ENCODE measurements at regions not wholly inside any gene's neighbourhood (a gene's known extent, or its start where the extent isn't known, plus 50 kb on each side); places are given as distances from the start of the nearest gene placed in this dataset.

DNA sequence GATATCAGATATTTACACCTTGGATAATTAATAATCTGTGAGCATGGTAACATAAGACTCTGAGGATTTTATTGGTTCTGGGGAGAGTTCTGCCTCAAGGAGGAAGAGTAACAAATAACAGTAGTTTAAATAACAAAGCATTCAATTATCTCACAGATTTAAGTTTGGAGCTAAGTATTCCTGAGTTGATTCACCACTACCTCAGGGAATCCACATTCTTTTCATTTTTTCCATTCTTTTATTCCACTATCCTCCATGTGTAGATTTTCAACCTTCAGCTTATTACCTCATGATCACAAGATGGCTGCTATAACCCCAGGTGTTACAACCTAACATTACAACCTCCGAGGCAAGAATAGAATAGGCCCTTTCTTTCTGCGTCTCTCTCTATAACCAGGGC, 252.2 kb upstream of the TOX3 start:
- no peak overlapping the region for H3K4me3 ChIP-seq
- no peak for DNase-seq (ENCODE audit: low spot score)
- H3K27me3 ChIP-seq = no peaks in the 10 kb centered on the region
- no peaks in the 10 kb centered on the region for H3K4me1 ChIP-seq
- TF ChIP-seq, protein P1, sequence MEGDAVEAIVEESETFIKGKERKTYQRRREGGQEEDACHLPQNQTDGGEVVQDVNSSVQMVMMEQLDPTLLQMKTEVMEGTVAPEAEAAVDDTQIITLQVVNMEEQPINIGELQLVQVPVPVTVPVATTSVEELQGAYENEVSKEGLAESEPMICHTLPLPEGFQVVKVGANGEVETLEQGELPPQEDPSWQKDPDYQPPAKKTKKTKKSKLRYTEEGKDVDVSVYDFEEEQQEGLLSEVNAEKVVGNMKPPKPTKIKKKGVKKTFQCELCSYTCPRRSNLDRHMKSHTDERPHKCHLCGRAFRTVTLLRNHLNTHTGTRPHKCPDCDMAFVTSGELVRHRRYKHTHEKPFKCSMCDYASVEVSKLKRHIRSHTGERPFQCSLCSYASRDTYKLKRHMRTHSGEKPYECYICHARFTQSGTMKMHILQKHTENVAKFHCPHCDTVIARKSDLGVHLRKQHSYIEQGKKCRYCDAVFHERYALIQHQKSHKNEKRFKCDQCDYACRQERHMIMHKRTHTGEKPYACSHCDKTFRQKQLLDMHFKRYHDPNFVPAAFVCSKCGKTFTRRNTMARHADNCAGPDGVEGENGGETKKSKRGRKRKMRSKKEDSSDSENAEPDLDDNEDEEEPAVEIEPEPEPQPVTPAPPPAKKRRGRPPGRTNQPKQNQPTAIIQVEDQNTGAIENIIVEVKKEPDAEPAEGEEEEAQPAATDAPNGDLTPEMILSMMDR (IDR thresholded peaks at IDR 0.05) = no peak
- H3K9me3 ChIP-seq = no peaks in the 10 kb centered on the region
- H3K36me3 ChIP-seq = no peaks in the 10 kb centered on the region
- H3K27ac ChIP-seq = no peak overlapping the region

DNA sequence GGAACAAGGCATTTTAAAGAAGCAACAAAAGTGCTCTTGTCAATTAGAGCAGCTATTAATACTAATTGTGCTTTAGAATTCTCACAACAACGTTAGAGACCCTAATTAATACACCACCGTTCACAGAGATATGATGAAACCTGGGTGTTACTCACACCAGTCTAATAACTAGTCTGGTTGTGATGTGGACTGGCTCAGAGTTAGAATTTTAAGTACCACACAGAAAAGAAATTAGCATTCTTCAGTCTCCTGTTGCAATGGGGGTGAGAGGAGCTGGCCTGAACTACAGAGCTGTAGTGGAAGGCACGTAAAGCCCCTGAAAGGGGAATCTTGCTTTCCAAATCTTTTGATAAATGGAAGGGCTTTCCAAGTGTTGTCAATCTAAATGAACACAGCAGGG, 240.8 kb upstream of the TOX3 start:
- H3K27me3 ChIP-seq = no peaks in the 10 kb centered on the region
- H3K36me3 ChIP-seq = no peaks in the 10 kb centered on the region
- H3K9me3 ChIP-seq = no peaks in the 10 kb centered on the region
- no peak overlapping the region for H3K27ac ChIP-seq
- no peak for DNase-seq (ENCODE audit: low spot score)
- no peak overlapping the region for H3K4me3 ChIP-seq
- no peaks in the 10 kb centered on the region for H3K4me1 ChIP-seq
- TF ChIP-seq, protein P1 (IDR thresholded peaks at IDR 0.05) = no peak

DNA sequence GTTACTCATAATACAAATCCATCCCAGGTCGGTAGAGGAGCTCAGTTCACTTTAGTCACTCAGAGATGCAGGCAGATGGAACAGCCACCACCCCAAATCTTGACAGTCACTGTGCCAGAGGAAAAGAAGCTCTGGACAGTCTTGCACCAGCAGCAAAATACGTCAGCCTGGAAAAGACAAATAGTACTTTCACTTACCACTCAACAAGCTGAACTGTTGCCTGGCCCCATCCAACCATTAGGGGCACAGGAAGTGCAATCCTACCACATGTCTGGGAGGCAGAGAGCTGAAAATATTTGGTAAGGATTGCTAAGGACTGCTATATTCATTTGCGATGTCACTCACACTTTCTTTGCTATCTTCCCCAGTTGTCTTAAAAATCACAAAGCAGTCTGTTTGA, 239.1 kb upstream of the TOX3 start:
- H3K27ac ChIP-seq = no peak overlapping the region
- H3K27me3 ChIP-seq = no peaks in the 10 kb centered on the region
- no peaks in the 10 kb centered on the region for H3K36me3 ChIP-seq
- H3K4me1 ChIP-seq = no peaks in the 10 kb centered on the region
- TF ChIP-seq, protein P1 (IDR thresholded peaks at IDR 0.05) = no peak
- no peak overlapping the region for H3K4me3 ChIP-seq
- DNase-seq (ENCODE audit: low spot score) = no peak
- H3K9me3 ChIP-seq = no peaks in the 10 kb centered on the region

DNA sequence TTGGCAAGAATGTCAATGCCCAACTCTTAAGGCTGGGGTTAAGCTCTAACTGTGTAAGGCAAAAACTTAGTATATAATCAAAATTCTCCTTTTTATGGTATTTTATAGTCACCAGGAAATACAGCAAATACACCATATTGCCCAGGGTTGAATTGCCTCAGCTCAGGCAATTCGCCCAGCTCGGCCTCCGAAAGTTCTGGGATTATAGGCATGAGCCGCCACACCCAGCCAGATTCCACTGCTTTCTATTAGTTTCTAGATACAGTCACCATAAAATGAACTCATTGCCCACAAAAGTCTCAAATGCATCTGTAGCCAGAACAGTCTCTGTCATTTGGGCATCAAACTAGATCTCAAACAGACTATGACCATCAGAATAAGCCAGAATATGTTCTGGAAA, 238.7 kb upstream of the TOX3 start:
- no peak for DNase-seq (ENCODE audit: low spot score)
- TF ChIP-seq, protein P1 (IDR thresholded peaks at IDR 0.05) = no peak

DNA sequence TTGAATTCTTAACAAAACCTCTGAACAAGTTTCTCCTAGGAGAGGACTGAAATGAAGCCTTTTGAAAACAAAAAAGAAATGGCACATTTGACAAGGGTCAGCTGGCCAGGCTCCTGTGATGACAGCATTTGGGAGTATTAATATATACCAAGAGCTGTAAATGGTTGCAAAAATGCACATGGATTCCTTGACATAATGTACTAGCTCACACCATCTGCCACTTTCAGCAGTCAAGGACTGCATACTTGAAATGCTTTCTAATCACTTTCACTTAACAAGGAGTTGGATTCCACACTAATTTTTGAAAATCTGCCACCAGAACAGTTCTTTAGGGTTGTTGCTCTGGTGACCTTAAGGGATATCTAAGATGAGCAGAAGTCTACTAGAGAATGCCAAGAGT, 236.7 kb upstream of the TOX3 start:
- Histone ChIP-seq H3K36me3 (no peaks in the 10 kb centered on the region), H3K27me3 (no peaks in the 10 kb centered on the region), H3K9me3 (no peaks in the 10 kb centered on the region), H3K4me1 (no peaks in the 10 kb centered on the region), H3K27ac (no peak overlapping the region), H3K4me3 (no peak overlapping the region)
- TF ChIP-seq, protein P1 (IDR thresholded peaks at IDR 0.05) = no peak
- no peak for DNase-seq (ENCODE audit: low spot score)

More for the DNA sequence above, 238.7 kb upstream of the TOX3 start:
- no peak overlapping the region for H3K4me3 ChIP-seq
- H3K4me1 ChIP-seq = no peaks in the 10 kb centered on the region
- H3K9me3 ChIP-seq = no peaks in the 10 kb centered on the region
- no peaks in the 10 kb centered on the region for H3K27me3 ChIP-seq
- no peaks in the 10 kb centered on the region for H3K36me3 ChIP-seq
- H3K27ac ChIP-seq = no peak overlapping the region

DNA sequence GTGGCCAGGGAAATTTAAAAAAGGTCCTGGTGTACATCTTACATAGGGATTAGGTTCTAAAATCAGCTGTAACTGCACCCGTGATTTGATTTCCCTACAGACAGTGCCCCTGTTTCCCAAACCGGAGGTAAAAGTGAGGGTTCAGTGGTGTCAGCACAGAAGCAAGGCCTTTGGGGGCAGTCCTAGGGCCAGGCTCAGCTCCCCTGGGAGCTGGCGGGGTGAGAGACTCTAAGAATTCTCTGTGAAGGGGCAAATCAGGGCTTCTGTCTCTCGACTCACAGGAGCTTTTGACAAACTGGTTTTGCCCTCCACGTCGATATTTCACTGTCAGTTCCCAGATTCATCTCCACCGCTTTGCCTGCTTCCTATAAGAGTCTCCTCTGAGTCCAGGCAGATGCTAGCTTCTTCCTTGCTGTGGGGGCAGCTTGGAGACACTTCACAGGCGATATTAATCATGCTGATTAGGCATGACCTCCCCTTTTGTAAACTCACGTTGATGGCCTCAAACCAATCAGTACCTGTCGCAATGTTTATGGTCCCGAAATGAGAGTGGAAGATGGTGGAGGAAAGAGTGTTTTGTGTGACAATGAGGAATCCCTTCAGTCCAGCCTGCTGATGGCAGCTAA, 234.2 kb upstream of the TOX3 start:
- H3K4me3 ChIP-seq = no peak overlapping the region
- H3K27ac ChIP-seq = no peak overlapping the region
- no peaks in the 10 kb centered on the region for H3K4me1 ChIP-seq
- TF ChIP-seq, protein P1 (IDR thresholded peaks at IDR 0.05) = no peak
- no peaks in the 10 kb centered on the region for H3K9me3 ChIP-seq
- H3K27me3 ChIP-seq = no peaks in the 10 kb centered on the region
- no peak for DNase-seq (ENCODE audit: low spot score)
- H3K36me3 ChIP-seq = no peaks in the 10 kb centered on the region
